Fibroblast of skin of right quadriceps (primary cell): ENCODE measurements at regions not wholly inside any gene's neighbourhood (a gene's known extent, or its start where the extent isn't known, plus 50 kb on each side); places are given as distances from the start of the nearest gene placed in this dataset.
"Not testable (repeated sequence)": the region's sequence is repeated elsewhere in the genome, so short reads cannot be mapped to it uniquely, and the experiment has no call there.

ENCODE experiments used
- DNase-seq: peaks from one replicate; pipeline ENCODE4 v3.0.0-alpha.2; 2013

DNA sequence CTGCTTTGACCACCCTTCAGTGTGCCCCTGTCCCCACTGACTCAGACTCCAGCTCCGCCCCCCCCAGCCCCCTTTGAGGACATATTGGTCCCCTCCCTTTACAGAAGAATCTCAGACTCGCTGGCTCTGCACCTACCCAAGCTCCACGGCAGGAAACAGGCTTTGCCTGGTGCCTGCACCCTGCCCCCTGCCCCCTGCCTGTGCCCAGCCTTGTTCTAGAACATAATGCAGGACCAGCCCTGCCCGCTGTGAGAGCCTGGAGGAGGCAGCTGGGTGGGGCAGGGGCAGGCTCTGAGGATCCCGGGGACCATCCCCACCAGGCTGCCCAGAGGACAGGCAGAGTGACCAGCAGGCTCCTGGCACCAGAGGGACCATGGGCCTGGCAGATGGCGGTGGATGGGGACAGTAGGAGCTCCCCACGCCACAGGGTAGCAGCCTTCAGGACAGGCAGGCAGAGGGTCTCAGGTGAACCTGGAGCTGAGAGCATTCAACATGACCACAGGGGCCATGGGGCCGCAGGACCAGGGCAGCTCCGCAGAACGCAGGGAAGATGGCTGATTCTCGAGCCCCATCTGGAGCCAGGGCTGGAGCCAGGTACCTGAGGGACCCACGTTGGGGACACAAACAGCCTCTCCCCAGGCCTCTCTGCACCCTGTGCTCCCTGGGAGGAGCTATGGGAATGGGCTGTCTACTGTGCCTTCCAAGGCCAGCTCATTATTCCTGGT is 165.0 kb upstream of the FOXD4L5 start:
- not testable (repeated sequence) for DNase-seq

GRCh38 chr9:65449423-65449822 is 164.4 kb upstream of the FOXD4L5 start:
- DNase-seq, result no peak

- not testable (repeated sequence) for DNase-seq
Observed at GRCh38 chr9:65447146-65447545, 162.1 kb upstream of the FOXD4L5 start.

- not testable (repeated sequence) for DNase-seq
Observed at GRCh38 chr9:65445991-65446390, 161.0 kb upstream of the FOXD4L5 start.

DNA sequence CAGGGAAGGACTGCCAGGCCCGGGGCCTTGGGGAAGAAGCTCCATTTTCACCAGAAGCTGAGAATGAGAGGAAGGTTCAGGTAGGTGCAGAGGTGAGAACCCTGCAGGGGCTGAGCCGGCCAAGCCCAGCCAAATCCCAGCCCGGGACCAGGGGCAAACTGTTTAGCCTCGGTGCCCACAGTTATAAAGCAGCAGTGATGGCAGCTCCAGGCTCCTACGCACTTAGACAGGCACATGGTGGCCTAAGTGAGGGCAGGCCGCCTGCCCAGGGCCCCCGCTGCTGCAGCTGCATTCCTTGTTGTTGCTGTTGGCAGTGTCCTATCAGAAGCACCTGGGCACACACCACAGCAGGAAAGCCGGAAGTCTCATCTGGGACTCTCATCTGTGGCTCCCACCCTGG is 159.9 kb upstream of the FOXD4L5 start:
- no peak for DNase-seq

- DNase-seq, result not testable (repeated sequence)
Observed at GRCh38 chr9:65442116-65442515, 157.1 kb upstream of the FOXD4L5 start.

DNA sequence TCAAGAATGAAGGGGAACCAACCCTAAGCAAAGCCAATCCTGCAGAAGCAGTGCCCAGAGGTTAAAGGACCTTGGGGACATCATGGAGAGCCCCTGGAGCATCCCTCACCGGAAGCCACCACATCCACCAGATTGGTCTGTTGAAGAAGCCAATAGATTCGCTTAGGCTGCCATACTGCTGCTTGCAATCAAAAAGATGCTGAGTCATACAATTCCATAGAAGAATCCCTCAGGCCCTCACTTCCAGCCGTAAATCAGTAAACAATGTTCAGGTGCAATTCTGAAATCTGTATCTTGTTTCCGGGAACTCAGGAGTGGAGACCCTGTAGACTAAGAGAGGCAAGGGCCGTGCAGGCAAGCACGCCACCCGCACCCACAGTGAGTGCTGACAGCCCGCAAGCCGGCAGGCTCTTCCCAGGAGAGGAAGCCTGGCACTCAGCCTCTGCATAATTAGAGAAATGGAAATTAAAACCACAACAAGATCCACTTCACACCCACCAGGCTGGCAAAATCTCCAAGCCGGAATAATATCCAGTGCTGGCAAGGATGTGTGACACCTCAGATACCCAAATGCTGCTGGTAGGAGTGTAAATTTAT is 156.4 kb upstream of the FOXD4L5 start:
- not testable (repeated sequence) for DNase-seq

GRCh38 chr9:65437724-65438123 is 152.7 kb upstream of the FOXD4L5 start:
- no peak for DNase-seq

DNA sequence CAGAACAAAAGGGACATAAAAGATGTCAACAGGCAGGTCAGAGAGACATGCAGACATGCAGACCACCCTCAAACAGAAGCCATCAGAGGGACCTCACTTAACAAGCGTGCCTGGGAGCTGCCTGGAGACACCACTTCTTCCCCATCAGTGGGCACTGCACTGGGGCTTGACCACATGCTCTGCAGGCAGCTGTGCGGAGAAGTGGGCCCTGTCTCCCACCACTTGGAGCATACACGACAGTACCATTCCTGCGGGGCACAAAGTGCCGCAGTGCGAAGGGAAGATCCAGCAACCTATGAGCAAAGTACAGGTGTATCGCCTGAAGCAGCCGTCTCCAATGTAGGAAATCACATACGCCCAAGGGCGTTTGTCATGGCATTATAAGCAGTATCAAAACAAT is 150.5 kb upstream of the FOXD4L5 start:
- DNase-seq, result no peak

GRCh38 chr9:65432722-65433323 is 147.8 kb upstream of the FOXD4L5 start:
- no peak for DNase-seq

DNA sequence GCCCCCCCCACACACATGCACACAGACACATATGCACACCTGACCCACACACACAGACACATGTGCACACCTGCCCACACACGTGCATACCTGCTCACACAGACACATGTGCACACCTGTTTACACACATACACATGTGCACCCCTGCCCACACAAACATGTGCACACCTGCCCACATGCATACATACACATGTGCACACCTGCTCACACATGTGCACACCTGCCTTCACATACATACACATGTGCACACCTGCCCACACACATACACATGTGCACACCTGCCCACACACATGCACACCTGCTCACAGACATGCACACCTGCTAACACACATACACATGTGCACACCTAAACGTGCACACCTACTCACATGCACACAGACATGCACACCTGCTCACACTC is 147.0 kb upstream of the FOXD4L5 start:
- DNase-seq, result no peak

GRCh38 chr9:65430221-65430620 is 145.2 kb upstream of the FOXD4L5 start:
- DNase-seq, result no peak

GRCh38 chr9:65427361-65427760 is 142.4 kb upstream of the FOXD4L5 start:
- not testable (repeated sequence) for DNase-seq

- DNase-seq, result not testable (repeated sequence)
Observed at GRCh38 chr9:65426813-65427212, 141.8 kb upstream of the FOXD4L5 start.

DNA sequence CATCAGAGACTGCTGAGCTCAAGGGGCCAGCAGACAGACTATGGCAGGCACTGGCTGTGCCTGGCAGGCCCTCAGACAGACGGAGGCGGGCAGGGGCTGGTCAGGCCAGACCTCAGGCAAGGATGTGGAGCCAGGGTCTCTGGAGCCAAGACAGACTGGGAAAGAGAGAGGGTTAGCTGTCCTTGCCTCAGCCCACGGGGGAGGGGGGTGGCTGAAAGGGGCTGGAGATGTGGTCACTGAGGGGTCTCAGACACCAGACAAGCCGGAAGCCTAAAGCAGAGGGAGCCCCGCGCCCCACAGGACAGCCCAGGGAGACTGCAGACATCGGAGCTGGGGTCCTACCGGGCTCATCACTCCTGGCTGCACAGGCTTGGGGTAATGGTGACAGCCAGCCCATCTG is 141.2 kb upstream of the FOXD4L5 start:
- no peak for DNase-seq

GRCh38 chr9:65425183-65425582 is 140.2 kb upstream of the FOXD4L5 start:
- not testable (repeated sequence) for DNase-seq

- not testable (repeated sequence) for DNase-seq
Observed at GRCh38 chr9:65424437-65424984, 139.5 kb upstream of the FOXD4L5 start.

DNA sequence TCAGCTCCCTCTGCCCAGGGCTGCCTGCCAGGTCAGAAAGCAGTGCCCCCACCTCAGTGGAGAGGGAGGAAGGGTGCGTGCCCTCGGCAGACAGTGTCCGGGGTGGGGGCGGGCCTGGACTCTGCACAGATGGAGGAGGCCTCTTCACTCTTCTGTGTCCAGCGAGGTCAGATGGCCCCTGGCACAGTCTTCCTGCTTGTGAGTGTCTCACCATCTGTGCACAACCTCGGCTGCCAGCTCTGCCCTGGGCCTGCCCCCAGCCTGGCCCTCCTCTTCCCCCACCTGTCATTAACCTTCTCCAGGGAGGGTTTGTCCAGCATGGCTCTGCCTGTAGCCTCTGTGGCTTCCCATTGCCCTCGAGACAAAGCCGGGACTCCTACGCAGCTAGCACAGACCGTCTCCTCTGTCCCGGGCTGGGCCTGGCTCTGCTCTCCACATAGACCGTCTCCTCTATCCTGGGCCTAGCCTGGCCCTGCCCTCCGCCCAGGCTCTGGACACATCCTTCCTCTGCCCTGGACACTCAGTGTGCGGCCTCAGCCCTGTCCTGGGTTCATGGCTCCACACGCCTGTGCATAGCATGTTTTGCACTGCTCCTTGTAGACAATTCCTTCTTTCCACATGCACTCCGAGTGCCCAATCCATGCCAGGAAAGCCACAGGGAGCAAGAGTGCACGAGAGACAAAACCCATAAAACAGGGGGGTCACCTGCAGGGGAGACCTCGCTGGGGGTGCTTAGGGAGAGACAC is 138.9 kb upstream of the FOXD4L5 start:
- DNase-seq, result not testable (repeated sequence)

DNA sequence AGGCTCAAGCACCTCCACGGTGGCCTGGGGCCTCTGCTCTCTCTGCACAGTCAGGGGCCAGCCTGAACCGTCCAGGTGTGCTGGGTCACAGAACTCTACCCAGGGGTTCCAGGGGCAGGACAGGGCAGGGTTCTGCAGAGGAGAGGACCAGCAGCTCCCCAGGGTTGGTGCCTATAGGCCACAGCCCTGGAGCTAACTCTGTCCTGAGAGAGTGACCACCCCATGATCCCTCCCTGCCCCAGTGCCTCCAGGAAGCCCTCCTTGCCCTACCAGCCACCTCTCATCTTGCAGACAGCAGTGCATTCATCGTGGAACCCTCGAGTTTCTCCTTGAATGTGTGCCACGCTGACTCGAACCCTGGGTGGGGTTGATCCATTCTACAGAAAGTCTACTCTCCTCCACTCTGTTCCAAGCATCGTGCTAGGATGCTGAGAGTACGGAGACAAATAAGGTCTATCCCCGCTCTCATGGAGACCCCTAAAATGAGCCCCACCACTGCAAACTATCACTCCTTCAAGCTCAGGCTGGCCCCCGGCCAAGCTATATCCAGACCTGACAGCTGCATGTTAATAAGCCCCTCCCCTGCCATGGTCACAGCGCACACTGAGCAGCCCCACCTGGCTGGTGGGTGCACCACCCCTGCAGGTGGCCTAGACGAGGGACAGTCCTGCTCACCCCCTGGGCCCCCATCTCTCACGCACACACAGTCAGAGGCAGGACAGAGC is 138.1 kb upstream of the FOXD4L5 start:
- not testable (repeated sequence) for DNase-seq

DNA sequence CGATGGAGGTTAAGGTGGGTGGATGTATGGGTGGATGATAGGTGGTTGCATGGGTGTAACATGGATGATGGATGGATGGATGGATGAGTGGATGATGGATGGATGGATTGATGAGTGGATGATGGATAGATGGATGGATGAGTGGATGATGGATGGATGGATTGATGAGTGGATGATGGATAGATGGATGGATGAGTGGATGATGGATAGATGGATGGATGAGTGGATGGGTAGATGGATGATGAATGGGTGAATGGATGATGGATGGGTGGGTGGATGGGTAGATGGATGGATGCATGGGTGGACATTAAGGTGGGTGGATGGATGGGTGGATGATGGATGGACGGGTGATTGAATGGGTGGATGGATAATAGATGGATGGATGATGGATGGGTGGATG is 136.5 kb upstream of the FOXD4L5 start:
- DNase-seq, result not testable (repeated sequence)

DNA sequence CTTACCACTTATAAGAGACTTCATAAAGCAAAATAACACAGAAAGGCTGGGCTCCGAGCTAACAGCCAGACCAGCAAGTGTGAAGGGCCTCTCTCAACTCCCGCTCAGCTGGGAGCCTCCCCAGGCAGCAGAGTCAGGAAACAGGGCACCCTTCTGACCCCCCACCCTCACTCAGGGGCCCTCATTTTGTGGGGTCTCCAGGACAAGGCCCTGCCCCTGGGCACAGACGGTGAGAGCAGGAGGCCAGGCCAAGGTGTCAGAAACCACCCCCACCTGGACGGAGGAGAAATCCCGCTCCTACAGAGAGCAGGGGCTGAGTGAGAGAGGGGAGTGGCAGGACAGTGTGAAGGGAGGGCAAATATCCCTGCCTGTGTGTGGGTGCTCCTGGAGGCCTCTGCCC is 135.8 kb upstream of the FOXD4L5 start:
- no peak for DNase-seq

DNA sequence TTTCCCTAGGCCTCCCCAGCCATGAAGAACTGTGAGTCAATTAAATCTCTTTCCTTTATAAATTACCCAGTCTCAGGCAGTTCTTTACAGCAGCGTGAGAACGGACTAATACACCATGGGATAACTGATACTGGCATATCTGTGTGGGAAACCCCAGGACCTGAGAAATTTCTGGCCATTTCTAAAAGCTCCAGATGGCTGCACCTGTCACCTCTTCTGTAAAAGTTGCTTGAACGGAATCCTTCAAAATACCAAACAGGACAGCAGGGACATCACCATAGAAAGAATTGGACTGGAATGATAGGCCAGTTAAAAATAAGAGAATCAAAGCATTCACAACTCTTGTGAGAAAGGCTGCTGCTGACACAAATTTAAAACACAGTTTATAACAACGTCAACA is 134.0 kb upstream of the FOXD4L5 start:
- DNase-seq, result not testable (repeated sequence)
